GM06990 (cell line): ENCODE measurements at regions not wholly inside any gene's neighbourhood (a gene's known extent, or its start where the extent isn't known, plus 50 kb on each side); places are given as distances from the start of the nearest gene placed in this dataset.

Source experiments
- DNase-seq: peaks from one replicate; pipeline ENCODE4 v3.0.0-alpha.2; 2011; ENCODE audit not compliant: insufficient read length; ENCODE audit errors: extremely low read depth
- H3K27me3 ChIP-seq: replicated peaks from 2 replicates; pipeline ENCODE4 v1.6.0; 2011; ENCODE audit warnings: low read length; ENCODE audit not compliant: control insufficient read depth, insufficient read depth
- H3K36me3 ChIP-seq: 2 replicates; pipeline ENCODE4 v1.5.1; 2011; ENCODE audit warnings: low read length; ENCODE audit not compliant: control insufficient read depth, insufficient read depth
- H3K4me3 ChIP-seq: replicated peaks from 2 replicates; pipeline ENCODE4 v1.5.1; 2011; ENCODE audit warnings: low read depth, mild to moderate bottlenecking, control low read depth, low read length
- CTCF ChIP-seq: IDR thresholded peaks from 2 replicates; pipeline ENCODE4 v1.5.1; 2011; ENCODE audit warnings: low read length, control low read depth, mild to moderate bottlenecking, inconsistent platforms; ENCODE audit not compliant: insufficient read depth, poor library complexity, severe bottlenecking

- no peak for TF ChIP-seq CTCF
- H3K36me3 ChIP-seq: no peaks in the 10 kb centered on the region
- no peaks in the 10 kb centered on the region for H3K27me3 ChIP-seq
- H3K4me3 ChIP-seq: no peak overlapping the region
- DNase-seq: no peak
Measured at GRCh38 chr1:221411283-221411682, 330.6 kb downstream of the DUSP10 start.

- Histone ChIP-seq H3K36me3 (no peaks in the 10 kb centered on the region), H3K27me3 (no peaks in the 10 kb centered on the region), H3K4me3 (no peak overlapping the region)
- no peak for DNase-seq
- no peak for TF ChIP-seq CTCF
Measured at GRCh38 chr1:221414772-221415539, 326.9 kb downstream of the DUSP10 start.

GRCh38 chr1:221415651-221416050 lies 326.2 kb downstream of the DUSP10 start:
- Histone ChIP-seq H3K4me3 (no peak overlapping the region), H3K27me3 (no peaks in the 10 kb centered on the region), H3K36me3 (no peaks in the 10 kb centered on the region)
- DNase-seq: no peak
- no peak for TF ChIP-seq CTCF

GRCh38 chr1:221416142-221416541 lies 325.7 kb downstream of the DUSP10 start:
- DNase-seq: no peak
- H3K27me3 ChIP-seq: no peaks in the 10 kb centered on the region
- no peak overlapping the region for H3K4me3 ChIP-seq
- TF ChIP-seq CTCF: no peak
- H3K36me3 ChIP-seq: no peaks in the 10 kb centered on the region

- TF ChIP-seq CTCF: no peak
Measured at GRCh38 chr1:221416723-221417122, 325.2 kb downstream of the DUSP10 start.

More at GRCh38 chr1:221416723-221417122, 325.2 kb downstream of the DUSP10 start:
- DNase-seq: no peak
- Histone ChIP-seq H3K4me3 (no peak overlapping the region), H3K36me3 (no peaks in the 10 kb centered on the region), H3K27me3 (no peaks in the 10 kb centered on the region)
